Activated T-helper 1 cell treated with anti-CD3 and anti-CD28 coated beads, Interleukin-12 subunit alpha, Interleukin-12 subunit beta, Interleukin-2, Interleukin-4 antibody, amounts not matched to agents 30 ng/mL and 10 ng/mL and 1 ng/mL, durations not matched to agents 14 hours and 24 hours and 36 hours (primary cell): ENCODE measurements at regions not wholly inside any gene's neighbourhood (a gene's known extent, or its start where the extent isn't known, plus 50 kb on each side); places are given as distances from the start of the nearest gene placed in this dataset.

Source experiments
- DNase-seq: peaks from one replicate; pipeline ENCODE4 v3.0.0; 2021; ENCODE audit warnings: low spot score
- H3K27ac Mint-ChIP-seq: one replicate; pipeline ENCODE4 v1.8.0; 2021; ENCODE audit warnings: mild to moderate bottlenecking, mixed read lengths
- H3K27me3 Mint-ChIP-seq: one replicate; pipeline ENCODE4 v1.8.0; 2022; ENCODE audit warnings: mild to moderate bottlenecking, moderate library complexity, mixed read lengths; ENCODE audit not compliant: insufficient read depth
- H3K36me3 Mint-ChIP-seq: one replicate; pipeline ENCODE4 v1.8.0; 2021; ENCODE audit warnings: low read depth, mixed read lengths
- H3K4me1 Mint-ChIP-seq: one replicate; pipeline ENCODE4 v1.8.0; 2021; ENCODE audit warnings: low read depth, mixed read lengths
- H3K4me3 Mint-ChIP-seq: one replicate; pipeline ENCODE4 v1.8.0; 2021; ENCODE audit warnings: mild to moderate bottlenecking, moderate library complexity, mixed read lengths
- H3K9me3 Mint-ChIP-seq: one replicate; pipeline ENCODE4 v1.8.0; 2021; ENCODE audit warnings: mixed read lengths
- intact Hi-C: fragments of 100-400 bp; cut with micrococcal nuclease; formaldehyde crosslinking; loops from one replicate; pipeline ENCODE4 v1.15.1; 2024

GRCh38 chr6:8229915-8230756 is 127.8 kb upstream of the EEF1E1 start:
- intact Hi-C loops = no loop called here
- H3K4me3 Mint-ChIP-seq = no peak overlapping the region
- no peaks in the 10 kb centered on the region for H3K27me3 Mint-ChIP-seq
- no peaks in the 10 kb centered on the region for H3K36me3 Mint-ChIP-seq
- DNase-seq = no peak
- H3K9me3 Mint-ChIP-seq = no peaks in the 10 kb centered on the region
- H3K27ac Mint-ChIP-seq = no peak overlapping the region
- H3K4me1 Mint-ChIP-seq = no peaks in the 10 kb centered on the region

- Mint-ChIP-seq H3K9me3 (no peaks in the 10 kb centered on the region), H3K36me3 (no peaks in the 10 kb centered on the region), H3K4me1 (no peaks in the 10 kb centered on the region), H3K4me3 (no peak overlapping the region), H3K27ac (no peak overlapping the region), H3K27me3 (no peaks in the 10 kb centered on the region)
- DNase-seq = no peak
- intact Hi-C loops = no loop called here
Observed at GRCh38 chr6:8225113-8225512, 122.8 kb upstream of the EEF1E1 start.

- intact Hi-C loops = no loop called here
- Mint-ChIP-seq H3K36me3 (no peaks in the 10 kb centered on the region), H3K4me1 (no peaks in the 10 kb centered on the region), H3K27ac (no peak overlapping the region), H3K9me3 (no peaks in the 10 kb centered on the region), H3K27me3 (no peaks in the 10 kb centered on the region), H3K4me3 (no peak overlapping the region)
- no peak for DNase-seq
Observed at GRCh38 chr6:8223678-8224077, 121.3 kb upstream of the EEF1E1 start.

- intact Hi-C loops = loop anchor here (1.0 to 5.0 kb wide), 4 partner anchors 155 to 942 kb away; partner anchors contain the start of genes BLOC1S5 and TXNDC5
- Mint-ChIP-seq H3K9me3 (no peaks in the 10 kb centered on the region), H3K4me3 (no peak overlapping the region)
Observed at GRCh38 chr6:8219352-8219943, 117.1 kb upstream of the EEF1E1 start.

GRCh38 chr6:8218861-8219260 is 116.5 kb upstream of the EEF1E1 start:
- Mint-ChIP-seq H3K27ac (no peak overlapping the region), H3K9me3 (no peaks in the 10 kb centered on the region), H3K27me3 (no peaks in the 10 kb centered on the region), H3K36me3 (no peaks in the 10 kb centered on the region), H3K4me1 (no peaks in the 10 kb centered on the region), H3K4me3 (no peak overlapping the region)
- no peak for DNase-seq
- intact Hi-C loops = loop anchor here (1.0 to 5.0 kb wide), 4 partner anchors 154 to 942 kb away; partner anchors contain the start of genes BLOC1S5 and TXNDC5

More at GRCh38 chr6:8219352-8219943, 117.1 kb upstream of the EEF1E1 start:
- no peaks in the 10 kb centered on the region for H3K4me1 Mint-ChIP-seq
- H3K27ac Mint-ChIP-seq = no peak overlapping the region
- H3K27me3 Mint-ChIP-seq = no peaks in the 10 kb centered on the region
- peak; percentile 5 for DNase-seq
- no peaks in the 10 kb centered on the region for H3K36me3 Mint-ChIP-seq

- H3K4me1 Mint-ChIP-seq = no peaks in the 10 kb centered on the region
- H3K27me3 Mint-ChIP-seq = peaks cover 5% of the 10 kb centered on the region
- no peaks in the 10 kb centered on the region for H3K36me3 Mint-ChIP-seq
- no peak overlapping the region for H3K27ac Mint-ChIP-seq
- intact Hi-C loops = loop anchor here (5.0 kb wide), 2 partner anchors 303 to 938 kb away; partner anchors contain the start of gene TXNDC5
- DNase-seq = no peak
- no peak overlapping the region for H3K4me3 Mint-ChIP-seq
- no peaks in the 10 kb centered on the region for H3K9me3 Mint-ChIP-seq
Observed at GRCh38 chr6:8215631-8216030, 113.3 kb upstream of the EEF1E1 start.

GRCh38 chr6:8213995-8214394 is 111.6 kb upstream of the EEF1E1 start:
- Mint-ChIP-seq H3K36me3 (no peaks in the 10 kb centered on the region), H3K4me1 (no peaks in the 10 kb centered on the region), H3K27me3 (peaks cover 5% of the 10 kb centered on the region), H3K27ac (no peak overlapping the region), H3K9me3 (no peaks in the 10 kb centered on the region), H3K4me3 (no peak overlapping the region)
- DNase-seq = no peak
- intact Hi-C loops = no loop called here

GRCh38 chr6:8212720-8213434 is 110.5 kb upstream of the EEF1E1 start:
- DNase-seq = no peak
- Mint-ChIP-seq H3K9me3 (no peaks in the 10 kb centered on the region), H3K27me3 (peaks cover 5% of the 10 kb centered on the region), H3K4me3 (no peak overlapping the region), H3K4me1 (no peaks in the 10 kb centered on the region), H3K36me3 (no peaks in the 10 kb centered on the region), H3K27ac (no peak overlapping the region)
- intact Hi-C loops = no loop called here

GRCh38 chr6:8207869-8208191 is 105.5 kb upstream of the EEF1E1 start:
- Mint-ChIP-seq H3K4me1 (no peaks in the 10 kb centered on the region), H3K4me3 (no peak overlapping the region), H3K27me3 (peaks cover 5% of the 10 kb centered on the region), H3K9me3 (no peaks in the 10 kb centered on the region), H3K27ac (no peak overlapping the region), H3K36me3 (no peaks in the 10 kb centered on the region)
- intact Hi-C loops = no loop called here
- DNase-seq = no peak

GRCh38 chr6:8207191-8207868 is 105.0 kb upstream of the EEF1E1 start:
- H3K4me1 Mint-ChIP-seq = no peaks in the 10 kb centered on the region

GRCh38 chr6:8203337-8203736 is 101.0 kb upstream of the EEF1E1 start:
- DNase-seq = no peak
- no peaks in the 10 kb centered on the region for H3K9me3 Mint-ChIP-seq
- H3K4me3 Mint-ChIP-seq = no peak overlapping the region
- no peaks in the 10 kb centered on the region for H3K4me1 Mint-ChIP-seq
- intact Hi-C loops = no loop called here
- no peaks in the 10 kb centered on the region for H3K27me3 Mint-ChIP-seq
- H3K27ac Mint-ChIP-seq = no peak overlapping the region
- no peaks in the 10 kb centered on the region for H3K36me3 Mint-ChIP-seq

More at GRCh38 chr6:8207191-8207868, 105.0 kb upstream of the EEF1E1 start:
- H3K36me3 Mint-ChIP-seq = no peaks in the 10 kb centered on the region
- H3K27me3 Mint-ChIP-seq = peaks cover 5% of the 10 kb centered on the region
- H3K9me3 Mint-ChIP-seq = no peaks in the 10 kb centered on the region
- no peak overlapping the region for H3K4me3 Mint-ChIP-seq
- intact Hi-C loops = no loop called here
- DNase-seq = no peak
- no peak overlapping the region for H3K27ac Mint-ChIP-seq

GRCh38 chr6:8201679-8202078 is 99.3 kb upstream of the EEF1E1 start:
- no peaks in the 10 kb centered on the region for H3K36me3 Mint-ChIP-seq
- no peaks in the 10 kb centered on the region for H3K4me1 Mint-ChIP-seq
- H3K9me3 Mint-ChIP-seq = no peaks in the 10 kb centered on the region
- H3K27me3 Mint-ChIP-seq = peaks cover 2% of the 10 kb centered on the region
- no peak overlapping the region for H3K27ac Mint-ChIP-seq
- intact Hi-C loops = no loop called here
- no peak overlapping the region for H3K4me3 Mint-ChIP-seq
- DNase-seq = no peak
